ENCODE measurements at regions not wholly inside any gene's neighbourhood (a gene's known extent, or its start where the extent isn't known, plus 50 kb on each side); places are given as distances from the start of the nearest gene placed in this dataset.

DNA sequence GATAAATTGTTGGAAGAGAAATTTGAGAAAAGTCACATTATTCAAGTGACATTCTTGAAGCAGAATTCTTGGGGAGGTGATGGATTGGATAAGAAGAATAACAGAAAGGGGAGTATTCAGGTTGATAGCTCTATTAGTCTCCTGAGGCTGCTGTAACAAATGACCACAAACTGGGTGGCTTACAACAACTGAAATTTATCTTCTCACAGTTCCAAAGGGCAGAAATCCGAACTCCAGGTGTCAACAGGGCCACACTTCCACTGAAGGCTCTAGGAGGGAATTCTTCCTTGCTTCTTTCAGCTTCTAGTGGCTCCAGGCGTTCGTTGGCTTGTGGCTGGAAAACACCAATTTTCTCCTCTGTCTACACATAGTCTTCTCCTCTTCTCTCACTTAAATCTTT, 99.8 kb downstream of the TES start:
- H3K4me3 ChIP-seq: no peak overlapping the region
- TF ChIP-seq, protein P1, sequence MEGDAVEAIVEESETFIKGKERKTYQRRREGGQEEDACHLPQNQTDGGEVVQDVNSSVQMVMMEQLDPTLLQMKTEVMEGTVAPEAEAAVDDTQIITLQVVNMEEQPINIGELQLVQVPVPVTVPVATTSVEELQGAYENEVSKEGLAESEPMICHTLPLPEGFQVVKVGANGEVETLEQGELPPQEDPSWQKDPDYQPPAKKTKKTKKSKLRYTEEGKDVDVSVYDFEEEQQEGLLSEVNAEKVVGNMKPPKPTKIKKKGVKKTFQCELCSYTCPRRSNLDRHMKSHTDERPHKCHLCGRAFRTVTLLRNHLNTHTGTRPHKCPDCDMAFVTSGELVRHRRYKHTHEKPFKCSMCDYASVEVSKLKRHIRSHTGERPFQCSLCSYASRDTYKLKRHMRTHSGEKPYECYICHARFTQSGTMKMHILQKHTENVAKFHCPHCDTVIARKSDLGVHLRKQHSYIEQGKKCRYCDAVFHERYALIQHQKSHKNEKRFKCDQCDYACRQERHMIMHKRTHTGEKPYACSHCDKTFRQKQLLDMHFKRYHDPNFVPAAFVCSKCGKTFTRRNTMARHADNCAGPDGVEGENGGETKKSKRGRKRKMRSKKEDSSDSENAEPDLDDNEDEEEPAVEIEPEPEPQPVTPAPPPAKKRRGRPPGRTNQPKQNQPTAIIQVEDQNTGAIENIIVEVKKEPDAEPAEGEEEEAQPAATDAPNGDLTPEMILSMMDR (IDR thresholded peaks at IDR 0.05; ENCODE audit: control extremely low read depth, extremely low read depth): no peak
- DNase-seq (no peak), ATAC-seq (ENCODE audit: insufficient read depth, low FRiP score) (no peak)
- H3K4me1 ChIP-seq (ENCODE audit: control insufficient read depth in 5 of 5, insufficient read depth in 5 of 5, low read length in 5 of 5): no peaks in the 10 kb centered on the region
- no peak overlapping the region for H3K9ac ChIP-seq (ENCODE audit: insufficient read depth in 1 of 2, low read length in 2 of 2)
- 92 to 94% methylated on average over 3 of the region's 3 CpGs for WGBS, 2 donors
- no peaks in the 10 kb centered on the region for H3K27me3 ChIP-seq (ENCODE audit: control insufficient read depth in 3 of 3, insufficient read depth in 3 of 3, low read length in 2 of 3)
- H3K9me3 ChIP-seq (ENCODE audit: control insufficient read depth in 4 of 4, insufficient read depth in 3 of 4, low read length in 3 of 4): no peaks in the 10 kb centered on the region
- no peak overlapping the region for H3K27ac ChIP-seq (ENCODE audit: low read depth in 1 of 2, low read length in 1 of 2)
- H3K36me3 ChIP-seq (ENCODE audit: control insufficient read depth in 4 of 4, insufficient read depth in 4 of 4, low read length in 4 of 4): no peaks in the 10 kb centered on the region

- no peaks in the 10 kb centered on the region for H3K27me3 ChIP-seq (ENCODE audit: control insufficient read depth in 3 of 3, insufficient read depth in 3 of 3, low read length in 2 of 3)
- ATAC-seq (ENCODE audit: insufficient read depth, low FRiP score): no peak
- H3K36me3 ChIP-seq (ENCODE audit: control insufficient read depth in 4 of 4, insufficient read depth in 4 of 4, low read length in 4 of 4): no peaks in the 10 kb centered on the region
- H3K27ac ChIP-seq (ENCODE audit: low read depth in 1 of 2, low read length in 1 of 2): no peak overlapping the region
- no peak overlapping the region for H3K9ac ChIP-seq (ENCODE audit: insufficient read depth in 1 of 2, low read length in 2 of 2)
- no peak overlapping the region for H3K4me3 ChIP-seq
- WGBS, 2 donors: 91 to 92% methylated on average over 3 of the region's 3 CpGs
- peaks cover 0 to 5% (median 0%) of the 10 kb centered on the region in 5 donors for H3K4me1 ChIP-seq (ENCODE audit: control insufficient read depth in 5 of 5, insufficient read depth in 5 of 5, low read length in 5 of 5)
- no peaks in the 10 kb centered on the region for H3K9me3 ChIP-seq (ENCODE audit: control insufficient read depth in 4 of 4, insufficient read depth in 3 of 4, low read length in 3 of 4)
- DNase-seq: no peak
- TF ChIP-seq, protein P1 (IDR thresholded peaks at IDR 0.05; ENCODE audit: control extremely low read depth, extremely low read depth): no peak
Observed at GRCh38 chr7:116311259-116311658, 100.9 kb downstream of the TES start.

GRCh38 chr7:116311816-116312471, 101.6 kb downstream of the TES start:
- no peaks in the 10 kb centered on the region for H3K9me3 ChIP-seq (ENCODE audit: control insufficient read depth in 4 of 4, insufficient read depth in 3 of 4, low read length in 3 of 4)
- H3K36me3 ChIP-seq (ENCODE audit: control insufficient read depth in 4 of 4, insufficient read depth in 4 of 4, low read length in 4 of 4): no peaks in the 10 kb centered on the region
- no peak overlapping the region for H3K27ac ChIP-seq (ENCODE audit: low read depth in 1 of 2, low read length in 1 of 2)
- 94 to 95% methylated on average over 3 of the region's 3 CpGs for WGBS, 2 donors
- DNase-seq (no peak), ATAC-seq (ENCODE audit: insufficient read depth, low FRiP score) (no peak)
- TF ChIP-seq, protein P1 (IDR thresholded peaks at IDR 0.05; ENCODE audit: control extremely low read depth, extremely low read depth): no peak
- H3K4me3 ChIP-seq: no peak overlapping the region
- peaks cover 0 to 8% (median 1%) of the 10 kb centered on the region in 5 donors for H3K4me1 ChIP-seq (ENCODE audit: control insufficient read depth in 5 of 5, insufficient read depth in 5 of 5, low read length in 5 of 5)
- no peaks in the 10 kb centered on the region for H3K27me3 ChIP-seq (ENCODE audit: control insufficient read depth in 3 of 3, insufficient read depth in 3 of 3, low read length in 2 of 3)
- no peak overlapping the region for H3K9ac ChIP-seq (ENCODE audit: insufficient read depth in 1 of 2, low read length in 2 of 2)

DNA sequence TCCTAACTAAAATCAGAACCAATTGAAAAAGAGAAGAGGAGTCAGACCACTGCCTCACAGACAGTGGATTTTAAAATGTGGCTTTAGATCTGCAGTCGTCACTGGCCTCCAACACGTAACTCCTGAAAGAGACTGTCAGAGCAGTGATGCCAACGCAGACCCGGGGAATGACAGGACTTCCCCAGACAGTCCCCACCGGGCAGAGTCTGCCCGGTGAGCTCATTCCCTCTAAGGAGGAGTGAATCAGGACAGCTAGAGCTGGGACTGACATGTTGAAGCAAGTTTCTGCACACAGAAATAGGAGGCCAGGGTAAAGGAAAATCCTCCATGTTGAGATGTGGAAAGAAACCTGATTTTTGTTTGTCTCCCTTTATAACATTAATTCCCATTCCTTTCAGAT, 105.0 kb downstream of the TES start:
- Histone ChIP-seq H3K4me3 (no peak overlapping the region), H3K27me3 (ENCODE audit: control insufficient read depth in 3 of 3, insufficient read depth in 3 of 3, low read length in 2 of 3) (no peaks in the 10 kb centered on the region), H3K9ac (ENCODE audit: insufficient read depth in 1 of 2, low read length in 2 of 2) (no peak overlapping the region), H3K27ac (ENCODE audit: low read depth in 1 of 2, low read length in 1 of 2) (no peak overlapping the region), H3K4me1 (ENCODE audit: control insufficient read depth in 5 of 5, insufficient read depth in 5 of 5, low read length in 5 of 5) (peaks cover 0 to 10% (median 4%) of the 10 kb centered on the region in 5 donors), H3K36me3 (ENCODE audit: control insufficient read depth in 4 of 4, insufficient read depth in 4 of 4, low read length in 4 of 4) (no peaks in the 10 kb centered on the region), H3K9me3 (ENCODE audit: control insufficient read depth in 4 of 4, insufficient read depth in 3 of 4, low read length in 3 of 4) (no peaks in the 10 kb centered on the region)
- no peak for DNase-seq
- TF ChIP-seq, protein P1 (IDR thresholded peaks at IDR 0.05; ENCODE audit: control extremely low read depth, extremely low read depth): no peak
- 87 to 90% methylated on average over 6 of the region's 6 CpGs for WGBS, 2 donors
- no peak for ATAC-seq (ENCODE audit: insufficient read depth, low FRiP score)
